ENCODE measurements at regions not wholly inside any gene's neighbourhood (a gene's known extent, or its start where the extent isn't known, plus 50 kb on each side); places are given as distances from the start of the nearest gene placed in this dataset.

DNA sequence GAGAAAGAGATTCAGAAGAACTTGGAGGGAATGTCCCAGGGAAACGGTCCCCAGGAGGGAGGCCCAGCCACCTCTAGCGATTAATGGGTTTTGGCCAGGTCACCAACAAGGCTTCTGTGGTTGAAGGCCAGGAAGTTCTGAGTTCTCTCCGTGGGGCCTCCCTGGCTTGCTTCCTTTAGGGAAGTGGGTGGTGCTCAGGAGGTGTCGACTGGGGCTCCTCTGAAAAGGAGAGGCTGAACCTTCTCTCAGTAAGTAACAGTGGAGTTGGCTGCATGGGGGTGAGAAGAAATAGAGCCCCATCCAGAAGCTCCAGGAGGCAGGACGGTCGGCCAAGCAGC is 77.1 kb upstream of the GSE1 start:
- TF ChIP-seq CTCF (IDR thresholded peaks at IDR 0.05; ENCODE audit: borderline replicate concordance, extremely low read depth, low read length, poor library complexity, severe bottlenecking) (no peak), EZH2 (IDR thresholded peaks at IDR 0.05; ENCODE audit: borderline replicate concordance, low read depth, low read length, severe bottlenecking) (no peak)
